BE2C (cell line): ENCODE measurements at regions not wholly inside any gene's neighbourhood (a gene's known extent, or its start where the extent isn't known, plus 50 kb on each side); places are given as distances from the start of the nearest gene placed in this dataset.

Experiments used
- DNase-seq: peaks from one replicate; pipeline ENCODE4 v3.0.0-alpha.2; 2020
- H3K27me3 ChIP-seq: fragments of 250-450 bp; sonication (Bioruptor Pico); 2 replicates; pipeline ENCODE4 v1.5.1; 2020; ENCODE audit warnings: mild to moderate bottlenecking
- H3K36me3 ChIP-seq: fragments of 250-450 bp; sonication (Bioruptor Pico); 2 replicates; pipeline ENCODE4 v1.5.1; 2020; ENCODE audit warnings: mild to moderate bottlenecking
- H3K4me1 ChIP-seq: fragments of 250-450 bp; sonication (Bioruptor Pico); 2 replicates; pipeline ENCODE4 v1.5.1; 2020
- H3K4me3 ChIP-seq: 2 replicates; pipeline ENCODE4 v1.5.1; 2011; ENCODE audit warnings: low read depth, low read length
- H3K9me3 ChIP-seq: fragments of 250-450 bp; sonication (Bioruptor Pico); 2 replicates; pipeline ENCODE4 v1.5.1; 2020
- TF ChIP-seq, protein P1 (sequence below): IDR thresholded peaks from 2 replicates; pipeline ENCODE4 v1.5.1; 2012; ENCODE audit warnings: mild to moderate bottlenecking, low read depth, low read length

DNA sequence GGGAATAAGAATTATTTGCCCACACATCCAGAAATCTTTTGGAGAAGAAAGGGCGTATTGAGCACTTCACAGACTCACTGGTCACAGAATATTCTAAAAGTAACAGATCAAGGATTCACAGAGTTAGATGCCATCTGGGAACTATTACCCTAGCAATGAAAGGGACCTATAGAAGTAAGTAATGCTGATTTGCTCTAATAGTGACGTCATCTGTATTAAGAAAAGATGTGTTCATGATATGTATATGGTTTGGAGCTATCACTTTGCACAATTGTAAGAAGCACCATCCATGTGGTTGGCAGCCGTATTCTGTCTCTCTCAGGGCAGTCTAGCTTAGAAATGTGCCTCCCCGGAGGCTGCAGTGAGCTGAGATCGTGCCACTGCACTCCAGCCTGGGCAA is 52.8 kb upstream of the SV2C start:
- Histone ChIP-seq H3K9me3 (no peaks in the 10 kb centered on the region), H3K4me3 (no peak overlapping the region), H3K4me1 (no peaks in the 10 kb centered on the region), H3K36me3 (no peaks in the 10 kb centered on the region), H3K27me3 (no peaks in the 10 kb centered on the region)
- TF ChIP-seq, protein P1, sequence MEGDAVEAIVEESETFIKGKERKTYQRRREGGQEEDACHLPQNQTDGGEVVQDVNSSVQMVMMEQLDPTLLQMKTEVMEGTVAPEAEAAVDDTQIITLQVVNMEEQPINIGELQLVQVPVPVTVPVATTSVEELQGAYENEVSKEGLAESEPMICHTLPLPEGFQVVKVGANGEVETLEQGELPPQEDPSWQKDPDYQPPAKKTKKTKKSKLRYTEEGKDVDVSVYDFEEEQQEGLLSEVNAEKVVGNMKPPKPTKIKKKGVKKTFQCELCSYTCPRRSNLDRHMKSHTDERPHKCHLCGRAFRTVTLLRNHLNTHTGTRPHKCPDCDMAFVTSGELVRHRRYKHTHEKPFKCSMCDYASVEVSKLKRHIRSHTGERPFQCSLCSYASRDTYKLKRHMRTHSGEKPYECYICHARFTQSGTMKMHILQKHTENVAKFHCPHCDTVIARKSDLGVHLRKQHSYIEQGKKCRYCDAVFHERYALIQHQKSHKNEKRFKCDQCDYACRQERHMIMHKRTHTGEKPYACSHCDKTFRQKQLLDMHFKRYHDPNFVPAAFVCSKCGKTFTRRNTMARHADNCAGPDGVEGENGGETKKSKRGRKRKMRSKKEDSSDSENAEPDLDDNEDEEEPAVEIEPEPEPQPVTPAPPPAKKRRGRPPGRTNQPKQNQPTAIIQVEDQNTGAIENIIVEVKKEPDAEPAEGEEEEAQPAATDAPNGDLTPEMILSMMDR, result no peak
- DNase-seq, result no peak

DNA sequence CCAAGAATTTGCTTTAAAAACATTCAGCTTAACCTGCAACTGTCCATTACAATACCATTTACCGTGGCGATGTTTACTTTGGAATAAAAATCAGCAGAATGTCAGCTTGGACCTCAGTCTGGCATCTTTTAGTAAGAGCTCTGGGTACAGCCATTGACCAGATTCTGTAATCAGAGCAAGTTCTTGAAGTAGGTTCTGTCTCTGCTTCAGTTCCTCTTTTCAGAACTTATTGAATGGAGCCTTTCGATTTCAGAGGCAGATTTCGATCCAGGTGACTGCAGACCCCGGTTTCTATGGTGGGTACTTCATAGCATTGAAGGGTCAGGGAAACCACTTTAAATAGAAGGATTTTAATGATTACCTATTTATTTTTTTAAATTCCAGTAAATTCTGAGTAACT is 53.4 kb upstream of the SV2C start:
- no peak for DNase-seq
- Histone ChIP-seq H3K4me1 (no peaks in the 10 kb centered on the region), H3K9me3 (no peaks in the 10 kb centered on the region), H3K36me3 (no peaks in the 10 kb centered on the region), H3K27me3 (no peaks in the 10 kb centered on the region), H3K4me3 (no peak overlapping the region)
- TF ChIP-seq, protein P1, result no peak

DNA sequence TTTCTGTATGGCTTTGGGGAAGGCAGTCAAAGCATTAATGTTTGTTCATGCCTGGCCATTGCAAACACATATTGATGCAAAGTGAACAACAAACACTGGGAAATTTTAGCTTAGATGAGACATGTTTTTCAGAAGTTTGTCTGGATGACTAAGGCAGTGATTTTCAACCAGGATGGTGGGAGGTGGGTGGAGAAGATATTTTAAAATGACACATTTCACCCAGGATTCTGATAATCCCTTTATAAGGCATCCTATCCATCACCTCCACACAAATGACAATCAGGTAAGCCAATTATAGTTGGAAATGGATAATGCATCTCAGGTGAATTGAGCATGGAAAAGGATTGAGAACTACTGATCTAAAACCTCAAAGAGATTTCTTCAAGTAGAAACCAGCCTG is 57.4 kb upstream of the SV2C start:
- no peak for DNase-seq
- TF ChIP-seq, protein P1, result no peak
- Histone ChIP-seq H3K9me3 (no peaks in the 10 kb centered on the region), H3K4me3 (no peak overlapping the region), H3K36me3 (no peaks in the 10 kb centered on the region), H3K4me1 (no peaks in the 10 kb centered on the region), H3K27me3 (no peaks in the 10 kb centered on the region)

DNA sequence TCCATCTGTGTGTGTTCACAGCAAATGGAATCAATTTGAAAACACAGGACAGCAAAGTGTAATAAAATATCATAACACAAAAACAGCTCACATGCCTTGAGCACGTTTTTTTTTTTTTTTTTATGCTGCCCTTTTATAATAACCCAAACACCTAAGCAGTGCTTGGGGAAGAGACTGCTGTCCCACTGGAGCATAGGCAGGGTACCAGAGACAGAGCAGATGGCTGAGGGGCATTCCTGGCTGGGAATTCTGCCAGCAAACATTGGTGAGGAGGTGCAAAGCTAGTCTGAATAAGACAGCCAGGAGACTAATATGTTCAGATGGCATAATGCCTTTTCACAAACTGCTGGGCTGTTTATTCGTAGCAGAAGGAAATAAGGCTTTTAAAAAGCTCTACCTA is 58.1 kb upstream of the SV2C start:
- Histone ChIP-seq H3K27me3 (no peaks in the 10 kb centered on the region), H3K9me3 (no peaks in the 10 kb centered on the region), H3K4me3 (no peak overlapping the region), H3K4me1 (no peaks in the 10 kb centered on the region), H3K36me3 (no peaks in the 10 kb centered on the region)
- TF ChIP-seq, protein P1, result no peak
- DNase-seq, result no peak

DNA sequence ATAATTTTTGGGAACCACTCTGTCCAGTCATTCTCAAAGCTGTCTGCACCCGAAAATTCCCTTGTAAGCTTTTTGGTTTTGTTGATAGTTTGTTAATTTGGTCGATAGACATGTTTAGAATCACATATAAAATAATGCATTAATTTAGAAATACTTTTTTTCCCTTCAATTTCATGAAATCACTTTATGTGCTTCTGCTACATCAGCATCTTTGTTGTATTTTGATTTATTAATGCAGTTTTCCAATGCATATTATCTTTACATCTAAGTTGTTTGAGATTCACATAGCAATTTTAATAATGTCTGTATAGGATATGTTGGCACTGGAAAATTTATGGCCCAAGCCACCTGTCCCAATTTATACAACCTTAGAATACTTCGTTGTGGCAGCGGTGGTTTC is 60.6 kb upstream of the SV2C start:
- DNase-seq, result no peak
- Histone ChIP-seq H3K27me3 (no peaks in the 10 kb centered on the region; the same call in 1 of the 2 replicates), H3K9me3 (no peaks in the 10 kb centered on the region), H3K4me1 (no peaks in the 10 kb centered on the region), H3K4me3 (no peak overlapping the region), H3K36me3 (no peaks in the 10 kb centered on the region)
- TF ChIP-seq, protein P1, result no peak

DNA sequence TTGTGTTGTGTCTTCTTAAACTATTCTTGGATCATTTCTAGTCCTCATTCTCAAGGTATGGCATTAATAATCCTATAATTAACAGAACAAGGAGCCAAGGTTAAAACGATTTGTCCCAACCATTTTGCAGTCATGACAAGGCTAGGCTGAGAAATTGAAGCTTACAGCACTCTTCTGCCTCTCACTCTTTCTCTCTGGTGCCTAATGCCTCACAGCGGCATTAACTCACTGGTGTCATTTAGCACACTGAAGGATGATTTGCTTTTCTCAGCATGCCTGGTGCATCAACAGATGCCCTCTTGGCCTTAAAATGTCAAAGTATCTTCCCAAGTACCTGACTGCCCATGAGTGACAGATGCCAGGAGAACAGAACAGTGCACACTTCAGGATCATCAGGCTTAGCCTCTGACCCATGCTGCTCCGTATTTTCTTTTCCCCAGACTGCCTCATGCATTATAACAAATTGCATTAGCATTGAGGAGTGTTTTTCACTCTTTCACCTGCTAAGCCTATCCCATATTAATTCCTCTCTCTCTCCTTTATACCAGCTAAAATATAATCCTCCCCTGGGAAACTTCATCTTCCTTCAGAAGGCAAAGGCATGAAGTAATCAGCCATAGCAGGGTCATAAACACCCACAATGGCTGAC is 61.1 kb upstream of the SV2C start:
- Histone ChIP-seq H3K36me3 (no peaks in the 10 kb centered on the region), H3K4me1 (no peaks in the 10 kb centered on the region), H3K27me3 (no peaks in the 10 kb centered on the region; the same call in 1 of the 2 replicates), H3K4me3 (no peak overlapping the region), H3K9me3 (no peaks in the 10 kb centered on the region)
- DNase-seq, result no peak
- TF ChIP-seq, protein P1, result no peak
